ENCODE measurements at regions not wholly inside any gene's neighbourhood (a gene's known extent, or its start where the extent isn't known, plus 50 kb on each side); places are given as distances from the start of the nearest gene placed in this dataset.

GRCh38 chr3:124412644-124413043, 317.6 kb upstream of the UMPS start:
- DNase-seq (ENCODE audit: low read depth) = no peak
- TF ChIP-seq CTCF (IDR thresholded peaks at IDR 0.05; ENCODE audit: control insufficient read depth, insufficient read depth, low read depth, low read length, missing control alignments) = no peak
- H3K4me3 ChIP-seq (ENCODE audit: control insufficient read depth, low read depth, low read length) = no peak overlapping the region

GRCh38 chr3:124413393-124413792, 316.9 kb upstream of the UMPS start:
- DNase-seq (ENCODE audit: low read depth) = no peak
- H3K4me3 ChIP-seq (ENCODE audit: control insufficient read depth, low read depth, low read length) = no peak overlapping the region
- no peak for TF ChIP-seq CTCF (IDR thresholded peaks at IDR 0.05; ENCODE audit: control insufficient read depth, insufficient read depth, low read depth, low read length, missing control alignments)

- DNase-seq (ENCODE audit: low read depth) = no peak
Observed at GRCh38 chr3:124413989-124414598, 316.2 kb upstream of the UMPS start.

GRCh38 chr3:124415446-124415960, 314.7 kb upstream of the UMPS start:
- no peak overlapping the region for H3K4me3 ChIP-seq (ENCODE audit: control insufficient read depth, low read depth, low read length)
- no peak for TF ChIP-seq CTCF (IDR thresholded peaks at IDR 0.05; ENCODE audit: control insufficient read depth, insufficient read depth, low read depth, low read length, missing control alignments)
- no peak for DNase-seq (ENCODE audit: low read depth)

More at GRCh38 chr3:124413989-124414598, 316.2 kb upstream of the UMPS start:
- TF ChIP-seq CTCF (IDR thresholded peaks at IDR 0.05; ENCODE audit: control insufficient read depth, insufficient read depth, low read depth, low read length, missing control alignments) = no peak
- H3K4me3 ChIP-seq (ENCODE audit: control insufficient read depth, low read depth, low read length) = no peak overlapping the region

GRCh38 chr3:124419303-124419702, 310.9 kb upstream of the UMPS start:
- no peak overlapping the region for H3K4me3 ChIP-seq (ENCODE audit: control insufficient read depth, low read depth, low read length)
- no peak for TF ChIP-seq CTCF (IDR thresholded peaks at IDR 0.05; ENCODE audit: control insufficient read depth, insufficient read depth, low read depth, low read length, missing control alignments)
- no peak for DNase-seq (ENCODE audit: low read depth)

- no peak for DNase-seq (ENCODE audit: low read depth)
- H3K4me3 ChIP-seq (ENCODE audit: control insufficient read depth, low read depth, low read length) = no peak overlapping the region
- TF ChIP-seq CTCF (IDR thresholded peaks at IDR 0.05; ENCODE audit: control insufficient read depth, insufficient read depth, low read depth, low read length, missing control alignments) = no peak
Observed at GRCh38 chr3:124420392-124420791, 309.9 kb upstream of the UMPS start.
